HEK293 (cell line): ENCODE measurements at regions not wholly inside any gene's neighbourhood (a gene's known extent, or its start where the extent isn't known, plus 50 kb on each side); places are given as distances from the start of the nearest gene placed in this dataset.

Experiments
- CTCF ChIA-PET: fragments of 350-600 bp; formaldehyde crosslinking; extraction: SDS; loops from one replicate; lab custom pipeline; 2021; ENCODE audit warnings: antibody characterized with exemption; lab: Yijun Ruan, JAX
- POLR2A ChIA-PET: fragments of 300-600 bp; formaldehyde crosslinking; extraction: SDS; loops from one replicate; lab custom pipeline; 2020; ENCODE audit warnings: antibody characterized with exemption, inconsistent platforms; lab: Yijun Ruan, JAX
- H3K27ac ChIP-seq: fragments of 200-500 bp; sonication (Bioruptor generic); 2 replicates; pipeline ENCODE4 v1.5.1; 2014; ENCODE audit warnings: low read depth, low read length, control low read depth, inconsistent platforms; ENCODE audit errors: extremely low read depth
- H3K36me3 ChIP-seq, 2 experiments: fragments of 200-500 bp in 1 of 2; sonication (Bioruptor generic) in 1 of 2; 1 replicate in 1 of 2; 2 replicates in 1 of 2; pipeline ENCODE4 v1.5.1; 2014 to 2017; ENCODE audit warnings: inconsistent platforms in 2 of 2, low read length in 2 of 2; ENCODE audit not compliant: control insufficient read depth in 2 of 2, insufficient read depth in 1 of 2
- H3K4me1 ChIP-seq: fragments of 200-500 bp; sonication (Bioruptor generic); 2 replicates; pipeline ENCODE4 v1.5.1; 2014; ENCODE audit warnings: mild to moderate bottlenecking, low read length, inconsistent platforms; ENCODE audit not compliant: control insufficient read depth, insufficient read depth
- H3K4me3 ChIP-seq: 2 replicates; pipeline ENCODE4 v1.5.1; 2011; ENCODE audit warnings: low read depth, mild to moderate bottlenecking, control low read depth, low read length, moderate library complexity
- H3K9me3 ChIP-seq: fragments of 200-500 bp; sonication (Bioruptor generic); 2 replicates; pipeline ENCODE4 v1.5.1; 2014; ENCODE audit warnings: low read depth, low read length, inconsistent platforms; ENCODE audit not compliant: control insufficient read depth, insufficient read depth
- KLF17 ChIP-seq: fragments of 450-650 bp; formaldehyde crosslinking; IDR thresholded peaks from 2 replicates; pipeline ENCODE4 v1.5.1; 2016; ENCODE audit warnings: missing biosample characterization, missing genetic modification characterization
- KLF9 ChIP-seq: fragments of 450-650 bp; formaldehyde crosslinking; IDR thresholded peaks from 2 replicates; pipeline ENCODE4 v1.5.1; 2016; ENCODE audit warnings: missing biosample characterization, missing genetic modification characterization, low read depth
- SETDB1 ChIP-seq: IDR thresholded peaks from one replicate; pipeline ENCODE4 v1.6.1; 2017; ENCODE audit warnings: mild to moderate bottlenecking, low read length, moderate library complexity, mixed read lengths; ENCODE audit not compliant: insufficient read length
- TRIM28 ChIP-seq: IDR thresholded peaks from 2 replicates; pipeline ENCODE4 v1.6.1; 2011; ENCODE audit warnings: low read length, control low read depth, borderline replicate concordance
- ZFP69B ChIP-seq: fragments of 450-650 bp; formaldehyde crosslinking; IDR thresholded peaks from 2 replicates; pipeline ENCODE4 v1.5.1; 2016; ENCODE audit warnings: missing biosample characterization, missing genetic modification characterization
- ZNF132 ChIP-seq: fragments of 450-650 bp; formaldehyde crosslinking; IDR thresholded peaks from 2 replicates; pipeline ENCODE4 v1.5.1; 2017; ENCODE audit warnings: missing biosample characterization, missing genetic modification characterization, borderline replicate concordance
- ZNF133 ChIP-seq: fragments of 450-650 bp; formaldehyde crosslinking; IDR thresholded peaks from 2 replicates; pipeline ENCODE4 v1.5.1; 2016; ENCODE audit warnings: missing biosample characterization, missing genetic modification characterization
- ZNF175 ChIP-seq: fragments of 450-650 bp; formaldehyde crosslinking; IDR thresholded peaks from 2 replicates; pipeline ENCODE4 v1.5.1; 2016; ENCODE audit warnings: missing biosample characterization, missing genetic modification characterization
- ZNF221 ChIP-seq: fragments of 450-650 bp; formaldehyde crosslinking; IDR thresholded peaks from 2 replicates; pipeline ENCODE4 v1.5.1; 2017; ENCODE audit warnings: missing biosample characterization, missing genetic modification characterization, borderline replicate concordance
- ZNF223 ChIP-seq: fragments of 450-650 bp; formaldehyde crosslinking; IDR thresholded peaks from 2 replicates; pipeline ENCODE4 v1.5.1; 2016; ENCODE audit warnings: missing biosample characterization, missing genetic modification characterization
- ZNF335 ChIP-seq: fragments of 450-650 bp; formaldehyde crosslinking; conservative IDR thresholded peaks from 2 replicates; pipeline ENCODE4 v1.5.1; 2016; ENCODE audit warnings: missing biosample characterization, missing genetic modification characterization
- ZNF341 ChIP-seq: fragments of 450-650 bp; formaldehyde crosslinking; IDR thresholded peaks from 2 replicates; pipeline ENCODE4; 2016; ENCODE audit warnings: low read depth, missing biosample characterization, missing genetic modification characterization
- ZNF354C ChIP-seq: fragments of 450-650 bp; formaldehyde crosslinking; IDR thresholded peaks from 2 replicates; pipeline ENCODE4 v1.5.1; 2016; ENCODE audit warnings: missing biosample characterization, missing genetic modification characterization, low read depth, borderline replicate concordance
- ZNF391 ChIP-seq: fragments of 450-650 bp; formaldehyde crosslinking; IDR thresholded peaks from 2 replicates; pipeline ENCODE4 v1.5.1; 2016; ENCODE audit warnings: low read depth, missing biosample characterization, missing genetic modification characterization, borderline replicate concordance
- ZNF394 ChIP-seq: fragments of 450-650 bp; formaldehyde crosslinking; IDR thresholded peaks from 2 replicates; pipeline ENCODE4 v1.5.1; 2016; ENCODE audit warnings: missing biosample characterization, missing genetic modification characterization, mild to moderate bottlenecking, moderate library complexity, borderline replicate concordance
- ZNF610 ChIP-seq: fragments of 450-650 bp; formaldehyde crosslinking; IDR thresholded peaks from 2 replicates; pipeline ENCODE4 v1.5.1; 2016; ENCODE audit warnings: missing biosample characterization, missing genetic modification characterization, borderline replicate concordance
- ZNF621 ChIP-seq: fragments of 450-650 bp; formaldehyde crosslinking; IDR thresholded peaks from 2 replicates; pipeline ENCODE4 v1.5.1; 2017; ENCODE audit warnings: missing biosample characterization, missing genetic modification characterization
- ZNF629 ChIP-seq: fragments of 450-650 bp; formaldehyde crosslinking; IDR thresholded peaks from 2 replicates; pipeline ENCODE4 v1.5.1; 2017; ENCODE audit warnings: missing biosample characterization, missing genetic modification characterization
- ZNF701 ChIP-seq: fragments of 450-650 bp; formaldehyde crosslinking; IDR thresholded peaks from 2 replicates; pipeline ENCODE4 v1.5.1; 2016; ENCODE audit warnings: missing biosample characterization, missing genetic modification characterization
- ZNF777 ChIP-seq: fragments of 450-650 bp; formaldehyde crosslinking; IDR thresholded peaks from 2 replicates; pipeline ENCODE4 v1.5.1; 2017; ENCODE audit warnings: missing biosample characterization, missing genetic modification characterization, borderline replicate concordance
- ZNF792 ChIP-seq: fragments of 450-650 bp; formaldehyde crosslinking; IDR thresholded peaks from 2 replicates; pipeline ENCODE4 v1.5.1; 2016; ENCODE audit warnings: missing biosample characterization, missing genetic modification characterization
- ZSCAN16 ChIP-seq: fragments of 450-650 bp; formaldehyde crosslinking; IDR thresholded peaks from 2 replicates; pipeline ENCODE4 v1.5.1; 2016; ENCODE audit warnings: missing biosample characterization, missing genetic modification characterization
- ZSCAN30 ChIP-seq: fragments of 450-650 bp; IDR thresholded peaks from 2 replicates; pipeline ENCODE4 v1.5.1; 2018; ENCODE audit warnings: missing biosample characterization, mild to moderate bottlenecking, missing genetic modification characterization, moderate library complexity
- ZXDB ChIP-seq: fragments of 450-650 bp; formaldehyde crosslinking; IDR thresholded peaks from 2 replicates; pipeline ENCODE4 v1.5.1; 2016; ENCODE audit warnings: missing biosample characterization, missing genetic modification characterization
- TF ChIP-seq, protein P1 (sequence below): fragments of 450-650 bp; formaldehyde crosslinking; IDR thresholded peaks from 2 replicates; pipeline ENCODE4 v1.5.1; 2016; ENCODE audit warnings: missing biosample characterization, missing genetic modification characterization

GRCh38 chr9:3682186-3682585 is 156.4 kb upstream of the RFX3 start:
- H3K36me3 ChIP-seq = no peaks in the 10 kb centered on the region
- H3K4me3 ChIP-seq = no peak overlapping the region
- no peaks in the 10 kb centered on the region for H3K9me3 ChIP-seq
- TF ChIP-seq ZNF341 (tag by site-specific recombination) (no peak), KLF9 (no peak), ZFP69B (tag by site-specific recombination) (no peak), ZNF701 (tag by site-specific recombination) (no peak), KLF17 (tag by site-specific recombination) (no peak), ZSCAN30 (no peak), TRIM28 (no peak), ZNF221 (no peak), ZSCAN16 (no peak), ZNF354C (tag by site-specific recombination) (no peak), ZNF335 (tag by site-specific recombination) (no peak)
- TF ChIP-seq, protein P1, sequence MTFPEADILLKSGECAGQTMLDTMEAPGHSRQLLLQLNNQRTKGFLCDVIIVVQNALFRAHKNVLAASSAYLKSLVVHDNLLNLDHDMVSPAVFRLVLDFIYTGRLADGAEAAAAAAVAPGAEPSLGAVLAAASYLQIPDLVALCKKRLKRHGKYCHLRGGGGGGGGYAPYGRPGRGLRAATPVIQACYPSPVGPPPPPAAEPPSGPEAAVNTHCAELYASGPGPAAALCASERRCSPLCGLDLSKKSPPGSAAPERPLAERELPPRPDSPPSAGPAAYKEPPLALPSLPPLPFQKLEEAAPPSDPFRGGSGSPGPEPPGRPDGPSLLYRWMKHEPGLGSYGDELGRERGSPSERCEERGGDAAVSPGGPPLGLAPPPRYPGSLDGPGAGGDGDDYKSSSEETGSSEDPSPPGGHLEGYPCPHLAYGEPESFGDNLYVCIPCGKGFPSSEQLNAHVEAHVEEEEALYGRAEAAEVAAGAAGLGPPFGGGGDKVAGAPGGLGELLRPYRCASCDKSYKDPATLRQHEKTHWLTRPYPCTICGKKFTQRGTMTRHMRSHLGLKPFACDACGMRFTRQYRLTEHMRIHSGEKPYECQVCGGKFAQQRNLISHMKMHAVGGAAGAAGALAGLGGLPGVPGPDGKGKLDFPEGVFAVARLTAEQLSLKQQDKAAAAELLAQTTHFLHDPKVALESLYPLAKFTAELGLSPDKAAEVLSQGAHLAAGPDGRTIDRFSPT = no peak
- ChIA-PET CTCF (no interaction called here), POLR2A (no interaction called here)
- no peaks in the 10 kb centered on the region for H3K4me1 ChIP-seq
- no peak overlapping the region for H3K27ac ChIP-seq

DNA sequence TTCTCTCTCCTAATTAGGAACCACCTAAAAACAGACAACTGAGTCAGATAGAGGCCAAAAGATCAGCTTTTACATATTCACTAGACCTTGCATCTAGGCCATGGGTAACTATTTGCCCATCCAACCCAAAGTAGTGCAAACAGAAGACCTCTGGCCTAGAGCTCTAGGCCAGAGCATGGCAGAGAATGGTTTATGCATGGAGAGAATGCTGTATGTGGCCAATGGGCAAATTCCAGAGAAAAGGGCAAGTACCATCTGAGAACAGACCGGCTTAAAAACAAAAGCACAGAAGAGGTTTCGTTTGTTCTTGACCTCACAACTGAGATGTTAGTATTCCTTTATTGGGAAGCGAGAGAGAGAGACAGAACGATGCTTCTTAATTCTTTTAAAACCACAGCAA is 151.7 kb upstream of the RFX3 start:
- no peak for TF ChIP-seq ZNF629 (tag by site-specific recombination)
- no peak for TF ChIP-seq ZNF777 (tag by site-specific recombination)
- no peak for TF ChIP-seq ZNF792 (tag by site-specific recombination)
- TF ChIP-seq ZNF391 (tag by site-specific recombination) = no peak
- TF ChIP-seq ZNF621 = no peak
- TF ChIP-seq ZXDB = no peak
- TF ChIP-seq ZNF132 (tag by site-specific recombination) = no peak
- TF ChIP-seq ZNF610 (tag by site-specific recombination) = no peak
- TF ChIP-seq ZNF133 (tag by site-specific recombination) = no peak
- TF ChIP-seq SETDB1 = no peak
- TF ChIP-seq ZNF175 (tag by site-specific recombination) = no peak
- no peak for TF ChIP-seq ZNF223 (tag by site-specific recombination)
- no peak for TF ChIP-seq ZNF394 (tag by site-specific recombination)

More for the DNA sequence above, 151.7 kb upstream of the RFX3 start:
- no peak overlapping the region for H3K4me3 ChIP-seq
- ChIA-PET CTCF (no interaction called here), POLR2A (no interaction called here)
- no peaks in the 10 kb centered on the region for H3K4me1 ChIP-seq
- H3K27ac ChIP-seq = no peak overlapping the region
- no peaks in the 10 kb centered on the region for H3K9me3 ChIP-seq
- no peaks in the 10 kb centered on the region for H3K36me3 ChIP-seq
